GM18505 (cell line): ENCODE measurements at regions not wholly inside any gene's neighbourhood (a gene's known extent, or its start where the extent isn't known, plus 50 kb on each side); places are given as distances from the start of the nearest gene placed in this dataset.
"Not testable (repeated sequence)": the region's sequence is repeated elsewhere in the genome, so short reads cannot be mapped to it uniquely, and the experiment has no call there.

ENCODE experiments used
- ATAC-seq: cut with Tn5 transposase; IDR thresholded peaks from one replicate; pipeline ENCODE4 v1.9.1; 2021; ENCODE audit not compliant: unreplicated experiment
- POLR2A ChIP-seq: IDR thresholded peaks from 4 replicates; pipeline ENCODE4 v1.6.1; 2011; ENCODE audit warnings: borderline replicate concordance; ENCODE audit not compliant: insufficient read depth, insufficient read length; ENCODE audit errors: extremely low read depth

GRCh38 chr6:95740157-95740556 is 162.8 kb downstream of the MANEA start:
- no peak for TF ChIP-seq POLR2A
- ATAC-seq = no peak

DNA sequence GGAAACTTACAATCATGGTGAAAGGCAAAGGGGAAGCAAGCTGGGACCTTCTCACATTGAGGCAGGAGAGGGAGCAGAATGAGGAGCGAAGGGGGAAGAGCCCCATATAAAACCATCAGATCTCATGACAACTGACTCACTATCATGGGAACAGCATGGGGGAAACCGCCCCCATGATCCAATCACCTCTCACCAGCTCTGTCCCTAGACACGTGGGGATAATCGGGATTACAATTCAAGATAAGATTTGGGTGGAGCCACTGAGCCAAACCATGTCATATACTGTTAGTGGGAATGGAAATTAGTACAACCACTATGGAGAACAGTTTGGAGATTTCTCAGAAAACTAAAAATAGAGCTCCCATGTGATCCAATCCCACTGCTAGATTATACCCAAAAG is 163.7 kb downstream of the MANEA start:
- no peak for ATAC-seq
- no peak for TF ChIP-seq POLR2A

- no peak for ATAC-seq
- no peak for TF ChIP-seq POLR2A
Measured at GRCh38 chr6:95742767-95743289, 165.5 kb downstream of the MANEA start.

DNA sequence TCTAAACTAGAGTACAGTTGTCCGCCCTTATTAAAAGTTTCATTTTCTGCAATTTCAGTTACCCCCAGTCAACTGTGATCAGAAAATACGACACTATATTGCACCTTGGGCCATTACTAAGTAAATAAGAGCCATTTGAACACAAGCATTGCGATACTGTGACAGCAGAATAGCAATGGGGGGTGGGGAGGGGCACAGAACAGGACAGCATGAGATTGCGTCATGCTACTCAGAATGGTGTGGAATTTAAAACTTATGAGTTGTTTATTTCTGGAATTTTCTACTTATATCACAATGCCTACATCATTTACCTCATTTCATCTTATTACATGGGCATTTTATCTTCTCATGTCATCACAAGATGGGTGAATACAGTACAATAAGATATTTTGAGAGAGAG is 166.3 kb downstream of the MANEA start:
- ATAC-seq = no peak
- TF ChIP-seq POLR2A = no peak

- not testable (repeated sequence) for ATAC-seq
Measured at GRCh38 chr6:95758236-95759069, 181.1 kb downstream of the MANEA start.

GRCh38 chr6:95767897-95768463 is 190.6 kb downstream of the MANEA start:
- TF ChIP-seq POLR2A = no peak
- no peak for ATAC-seq

DNA sequence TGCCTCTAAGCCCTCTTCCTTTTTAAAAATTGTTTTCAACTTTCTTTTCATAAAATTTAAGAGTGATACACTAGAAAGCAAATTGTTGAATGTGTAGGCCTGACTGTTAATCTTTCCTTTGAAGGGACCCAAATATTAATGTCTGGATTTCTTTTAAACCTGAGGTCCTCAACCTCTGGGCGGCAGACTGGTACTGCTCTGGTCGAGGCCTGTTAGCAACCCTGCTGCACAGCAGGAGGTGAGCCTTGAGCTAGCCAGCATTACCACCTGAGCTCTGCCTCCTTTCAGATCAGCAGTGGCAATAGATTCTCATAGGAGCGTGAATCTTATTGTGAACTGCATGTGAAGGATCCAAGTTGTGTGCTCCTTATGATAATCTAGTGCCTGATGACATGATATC is 191.2 kb downstream of the MANEA start:
- no peak for TF ChIP-seq POLR2A

DNA sequence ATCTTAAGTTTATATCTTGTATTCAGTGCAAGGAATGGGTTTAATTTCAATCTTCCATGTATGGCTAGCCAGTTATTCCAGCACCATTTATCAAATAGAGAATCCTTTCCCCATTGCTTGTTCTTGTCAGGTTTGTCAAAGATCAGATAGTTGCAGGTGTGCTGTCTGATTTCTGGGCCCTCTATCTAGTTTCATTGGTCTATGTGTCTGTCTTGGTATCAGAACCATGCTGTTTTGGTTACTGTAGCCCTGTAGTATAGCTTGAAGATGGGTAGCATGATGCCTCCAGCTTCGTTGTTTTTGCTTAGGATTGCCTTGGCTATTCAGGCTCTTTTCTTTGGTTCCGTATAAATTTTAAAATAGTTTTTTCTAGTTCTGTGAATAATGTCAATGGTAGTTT is 200.0 kb downstream of the MANEA start:
- TF ChIP-seq POLR2A = no peak
- ATAC-seq = no peak

More for the DNA sequence above, 191.2 kb downstream of the MANEA start:
- no peak for ATAC-seq

GRCh38 chr6:95780037-95780436 is 202.7 kb downstream of the MANEA start:
- ATAC-seq = no peak
- TF ChIP-seq POLR2A = no peak

DNA sequence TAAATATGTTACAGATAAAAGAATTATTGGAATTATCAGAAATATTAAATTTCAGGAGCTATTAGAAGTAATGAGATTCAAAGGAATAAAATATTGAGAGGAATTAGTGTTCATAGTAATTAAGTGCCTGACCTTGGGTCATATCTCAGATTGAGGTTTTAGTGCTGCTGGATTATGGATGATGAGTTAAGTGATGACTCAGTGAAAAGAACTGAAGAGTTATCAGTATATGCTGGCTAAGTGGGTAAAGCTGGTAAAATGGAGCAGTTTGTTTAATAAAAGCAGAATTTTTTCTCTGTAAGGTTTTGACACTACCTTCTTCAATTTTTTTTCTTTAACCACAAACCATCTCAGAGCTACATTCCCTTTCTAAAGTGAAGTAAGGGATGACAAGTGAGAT is 206.7 kb downstream of the MANEA start:
- TF ChIP-seq POLR2A = no peak

GRCh38 chr6:95784869-95785268 is 207.5 kb downstream of the MANEA start:
- TF ChIP-seq POLR2A = no peak
- ATAC-seq = peak; percentile 60

More for the DNA sequence above, 206.7 kb downstream of the MANEA start:
- no peak for ATAC-seq

DNA sequence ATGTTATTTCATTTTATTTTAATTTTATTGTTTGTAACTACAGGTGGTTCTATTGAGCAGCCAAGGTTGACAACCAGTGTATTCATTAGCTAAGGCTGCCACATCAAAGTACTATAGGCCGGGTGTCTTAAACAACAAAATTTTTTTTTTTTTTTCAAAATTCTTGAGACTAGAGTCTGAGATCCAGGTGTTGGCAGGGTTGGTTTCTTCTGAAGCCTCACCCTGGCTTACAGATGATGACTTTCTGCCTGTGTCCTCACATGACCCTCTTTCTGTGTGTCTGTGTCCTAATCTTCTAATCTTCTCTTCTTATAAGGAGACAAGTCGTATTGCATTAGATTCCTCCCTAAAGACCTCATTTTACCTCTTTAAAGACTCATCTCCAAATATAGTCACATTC is 208.4 kb downstream of the MANEA start:
- ATAC-seq = no peak
- TF ChIP-seq POLR2A = no peak

DNA sequence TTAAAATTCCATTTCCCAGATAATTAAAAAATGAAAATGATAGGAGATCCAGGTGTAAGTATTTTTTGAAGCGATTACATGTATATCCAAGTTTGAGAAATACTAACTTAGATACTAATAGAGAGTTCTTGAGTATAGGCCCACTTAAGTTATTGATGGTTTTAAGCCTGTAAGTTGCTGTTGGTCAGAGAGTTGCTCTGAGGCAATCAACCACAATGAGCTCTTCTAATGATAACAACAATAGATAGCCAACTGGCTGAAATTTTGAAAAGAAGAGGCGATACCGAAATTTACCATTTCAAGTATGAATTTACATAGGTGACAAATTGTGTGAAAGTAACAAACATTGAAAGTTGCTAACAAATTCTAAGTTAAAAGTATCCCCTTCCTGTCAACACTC is 209.5 kb downstream of the MANEA start:
- no peak for TF ChIP-seq POLR2A
- no peak for ATAC-seq

DNA sequence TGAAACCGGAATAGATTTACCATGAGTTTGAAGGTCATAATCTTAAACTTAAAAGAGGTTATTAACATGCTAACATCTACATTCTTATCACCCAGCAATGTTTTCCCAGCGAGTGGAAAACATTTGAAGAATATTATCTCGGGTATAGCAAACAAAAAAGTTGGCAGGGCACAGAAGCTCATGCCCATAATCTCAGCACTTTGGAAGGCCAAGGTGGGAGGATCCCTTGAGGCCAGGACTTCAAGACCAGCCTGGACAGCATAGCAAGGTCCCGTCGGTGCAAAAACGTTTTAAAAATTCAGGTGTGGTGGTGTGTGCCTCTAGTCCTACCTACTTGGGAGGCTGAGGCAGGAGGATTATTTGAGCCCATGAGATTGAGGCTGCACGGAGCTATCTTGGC is 213.5 kb downstream of the MANEA start:
- no peak for ATAC-seq
- TF ChIP-seq POLR2A = no peak

DNA sequence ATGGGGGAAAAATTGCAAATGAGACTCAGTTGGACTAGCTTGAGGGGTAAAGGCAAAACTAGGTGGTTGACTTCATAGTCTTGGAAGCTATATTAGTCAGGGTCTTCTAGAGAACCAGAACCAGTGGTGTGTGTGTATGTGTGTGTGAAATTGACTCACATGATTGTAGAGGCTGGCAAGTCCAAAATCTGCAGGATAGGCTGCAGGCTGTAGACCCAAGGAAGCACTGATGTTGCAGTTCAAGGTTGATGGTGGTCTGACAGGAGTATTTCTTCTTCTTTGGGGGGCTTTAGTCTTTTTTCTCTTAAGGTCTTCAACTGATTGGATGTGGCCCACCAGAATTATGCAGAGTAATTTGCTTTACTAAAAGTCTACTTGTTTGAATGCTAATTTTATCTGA is 217.4 kb downstream of the MANEA start:
- ATAC-seq = no peak
- TF ChIP-seq POLR2A = no peak

DNA sequence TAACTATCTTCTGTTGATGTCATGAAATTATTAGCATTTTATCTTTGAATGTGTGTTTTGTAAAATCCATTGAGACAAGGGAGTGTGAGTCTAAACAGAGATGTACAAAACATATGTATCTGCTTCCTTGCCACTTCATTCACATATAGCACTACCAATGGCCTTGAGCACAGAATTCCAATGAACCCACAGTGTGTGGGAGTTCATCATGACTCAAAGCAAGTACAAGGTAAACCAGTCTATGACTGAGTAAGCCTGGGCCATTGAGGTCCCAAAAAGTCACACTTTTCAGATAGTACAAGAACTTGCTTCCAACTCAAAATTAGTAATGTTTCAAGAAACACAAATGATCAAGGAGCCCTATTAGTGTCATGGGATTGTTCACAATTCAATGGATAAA is 218.6 kb downstream of the MANEA start:
- no peak for TF ChIP-seq POLR2A
- ATAC-seq = no peak
